Stimulated activated CD4-positive, alpha-beta T cell treated with anti-CD3 and anti-CD28 coated beads, Interleukin-1b, Interleukin-23, amount 100 ng/mL, for 24 hours (primary cell): ENCODE measurements at regions not wholly inside any gene's neighbourhood (a gene's known extent, or its start where the extent isn't known, plus 50 kb on each side); places are given as distances from the start of the nearest gene placed in this dataset.

Experiments used
- DNase-seq, 4 experiments: peaks; one replicate each; pipeline ENCODE4 v3.0.0-alpha.2; 2020; ENCODE audit warnings: low read depth in 4 of 4, low spot score in 1 of 4

GRCh38 chr6:133171989-133172604 is 69.1 kb upstream of the EYA4 start:
- no peak for DNase-seq

GRCh38 chr6:133173276-133173675 is 67.9 kb upstream of the EYA4 start:
- DNase-seq: no peak

GRCh38 chr6:133179481-133179880 is 61.7 kb upstream of the EYA4 start:
- no peak for DNase-seq

- DNase-seq: no peak
Measured at GRCh38 chr6:133183691-133184090, 57.5 kb upstream of the EYA4 start.

GRCh38 chr6:133184798-133185372 is 56.3 kb upstream of the EYA4 start:
- DNase-seq: no peak

- DNase-seq: no peak
Measured at GRCh38 chr6:133185731-133186130, 55.4 kb upstream of the EYA4 start.

GRCh38 chr6:133187114-133187513 is 54.0 kb upstream of the EYA4 start:
- DNase-seq: no peak

GRCh38 chr6:133187657-133188453 is 53.3 kb upstream of the EYA4 start:
- DNase-seq: no peak

- no peak for DNase-seq
Measured at GRCh38 chr6:133190912-133191311, 50.2 kb upstream of the EYA4 start.

GRCh38 chr6:133191323-133191722 is 49.8 kb upstream of the EYA4 start:
- DNase-seq: no peak
